Middle frontal gyrus (tissue), 1 donor: ENCODE measurements at regions not wholly inside any gene's neighbourhood (a gene's known extent, or its start where the extent isn't known, plus 50 kb on each side); places are given as distances from the start of the nearest gene placed in this dataset.

Experiments used
- DNase-seq: peaks from one replicate; pipeline ENCODE4 v3.0.0-alpha.2; 2015; ENCODE audit warnings: low spot score; ENCODE audit errors: extremely low spot score

- DNase-seq, result no peak
These were observed 350.6 kb downstream of the NDFIP2 start for GRCh38 chr13:79831556-79831955.

- no peak for DNase-seq
These were observed 350.0 kb downstream of the NDFIP2 start for GRCh38 chr13:79830945-79831344.

DNA sequence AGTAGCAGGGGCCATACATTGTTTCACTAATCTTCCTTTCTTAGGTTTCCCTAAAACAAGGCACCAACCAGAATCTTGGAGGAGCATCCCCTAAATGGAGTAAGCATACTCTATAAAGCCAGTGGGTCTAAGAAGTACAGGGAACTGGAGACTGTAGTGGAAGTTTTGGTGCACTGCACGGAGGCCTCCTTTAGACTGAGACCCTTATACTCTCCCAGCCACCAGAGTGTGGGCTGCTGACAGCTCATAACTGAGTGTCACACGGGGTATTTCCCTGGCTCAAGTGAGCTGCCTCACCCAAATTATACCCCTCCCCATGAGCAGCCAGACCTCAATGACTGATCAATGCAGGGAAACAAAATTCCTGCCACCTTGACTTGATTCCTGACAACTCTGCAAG lies 349.5 kb downstream of the NDFIP2 start:
- DNase-seq, result no peak

GRCh38 chr13:79829880-79830279 lies 348.9 kb downstream of the NDFIP2 start:
- DNase-seq, result no peak

DNA sequence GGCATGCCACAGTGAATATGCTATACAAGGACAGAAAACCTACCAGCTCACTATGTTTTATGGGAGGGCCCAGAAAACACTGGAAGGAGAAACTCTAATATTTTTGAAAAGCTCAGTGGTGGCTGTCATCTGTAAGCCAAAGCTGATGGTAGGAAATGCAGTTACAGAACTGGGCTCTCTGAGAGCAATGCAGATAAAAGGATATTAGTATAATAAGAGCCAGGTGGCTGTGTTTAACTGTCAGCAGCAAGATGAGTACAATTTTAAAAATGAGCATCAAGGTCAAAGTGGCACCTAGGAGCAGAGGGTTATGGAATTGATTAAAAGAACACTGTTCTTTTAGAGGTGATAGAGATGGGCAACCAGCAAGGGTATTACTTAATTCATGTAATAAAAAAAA lies 345.0 kb downstream of the NDFIP2 start:
- no peak for DNase-seq

DNA sequence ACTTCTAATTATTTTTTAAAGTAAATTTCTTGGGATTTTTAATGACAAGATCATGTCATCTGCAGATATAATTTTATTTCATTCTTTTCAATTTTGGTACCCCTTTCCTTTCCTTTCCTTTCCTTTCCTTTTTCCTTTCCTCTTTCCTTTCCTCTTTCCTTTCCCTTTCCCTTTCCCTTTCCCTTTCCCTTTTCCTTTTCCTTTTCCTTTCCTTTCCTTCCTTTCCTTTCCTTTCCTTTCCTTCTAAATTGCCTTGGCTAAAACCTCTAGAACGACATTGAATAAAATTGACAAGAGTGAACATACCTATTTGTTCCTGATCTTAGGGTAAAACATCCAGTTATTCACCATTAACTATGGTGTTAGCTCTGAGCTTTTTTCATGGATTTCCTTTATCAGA lies 334.1 kb downstream of the NDFIP2 start:
- DNase-seq, result no peak

- no peak for DNase-seq
These were observed 331.3 kb downstream of the NDFIP2 start for GRCh38 chr13:79812070-79812850.

DNA sequence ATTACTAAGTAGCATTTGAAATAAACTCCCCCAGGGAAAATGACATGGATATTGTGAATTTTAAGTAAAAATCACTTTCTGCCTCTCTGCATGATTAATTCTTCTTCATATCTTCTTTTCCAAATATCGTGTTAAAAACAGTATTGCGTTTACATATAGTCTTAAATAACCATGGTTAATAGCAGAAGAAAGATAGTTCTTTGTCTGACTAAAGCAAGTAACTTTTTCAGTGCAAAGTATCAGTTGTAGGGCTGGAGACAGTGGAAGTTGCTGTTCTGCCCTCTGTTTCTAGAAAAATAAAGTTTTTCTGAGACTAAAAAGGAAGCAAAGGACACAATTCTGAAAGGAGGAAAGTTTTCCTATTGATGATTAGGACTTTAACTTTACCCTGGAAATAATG lies 330.2 kb downstream of the NDFIP2 start:
- DNase-seq, result no peak

GRCh38 chr13:79810669-79811068 lies 329.7 kb downstream of the NDFIP2 start:
- no peak for DNase-seq

DNA sequence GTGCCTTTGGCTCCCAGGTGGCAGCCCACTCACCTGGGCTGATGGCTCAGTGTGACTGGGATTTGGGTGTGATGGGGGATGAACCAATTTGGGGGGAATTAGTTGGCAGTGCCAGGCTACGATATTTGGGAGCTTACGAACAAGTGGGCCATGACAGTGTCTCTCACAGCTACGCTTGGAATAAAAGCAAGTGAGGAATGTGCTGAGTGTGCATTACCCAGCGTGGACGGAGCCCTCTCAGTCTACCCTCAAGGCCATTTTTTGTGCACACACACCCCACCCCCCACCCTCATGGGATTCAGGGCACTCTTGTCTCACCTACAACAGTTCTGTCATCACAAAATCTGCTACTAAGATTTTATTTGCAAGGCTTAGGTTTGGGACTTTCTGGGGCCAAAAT lies 329.1 kb downstream of the NDFIP2 start:
- no peak for DNase-seq

DNA sequence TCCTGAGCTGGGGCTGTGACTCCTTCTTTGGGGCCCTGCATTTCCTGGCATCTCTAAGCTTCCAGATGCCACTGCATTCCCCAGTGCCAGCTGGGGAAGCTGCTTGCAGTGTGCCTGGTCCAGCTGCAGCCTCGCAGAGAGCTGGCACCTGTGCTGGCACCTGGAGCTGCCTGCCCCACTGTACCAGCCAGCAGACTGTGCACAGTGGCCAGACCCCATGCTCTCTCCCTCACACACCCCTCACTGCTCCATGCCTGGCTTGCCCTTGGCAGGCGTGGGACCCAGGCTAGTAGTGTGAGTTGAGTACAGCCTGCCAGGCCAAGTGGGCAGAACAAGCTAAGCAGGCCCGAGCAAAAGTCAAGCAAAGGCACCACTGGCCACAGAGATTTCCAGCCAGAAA lies 327.5 kb downstream of the NDFIP2 start:
- DNase-seq, result no peak

DNA sequence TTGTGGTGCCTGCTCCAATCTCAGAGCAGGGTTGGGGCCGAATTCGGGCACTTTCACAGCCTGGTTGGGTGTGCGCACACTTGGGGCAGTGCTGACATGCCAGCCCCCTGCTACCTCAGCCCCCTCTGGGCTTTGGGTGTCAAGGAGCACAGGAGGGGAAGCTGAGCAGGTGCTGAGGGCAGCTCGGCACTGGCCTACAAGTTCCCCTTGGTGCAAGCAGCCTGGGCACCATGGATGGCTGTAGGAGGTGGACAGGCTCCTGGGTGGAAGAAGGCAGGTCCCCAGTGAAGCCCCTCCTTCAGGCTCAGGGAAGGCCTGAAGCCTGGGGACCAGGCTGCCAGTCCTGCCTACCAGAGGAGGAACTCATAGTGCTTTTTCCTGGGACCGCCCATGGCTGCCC lies 326.6 kb downstream of the NDFIP2 start:
- DNase-seq, result no peak

GRCh38 chr13:79806821-79807220 lies 325.9 kb downstream of the NDFIP2 start:
- DNase-seq, result no peak

- DNase-seq, result no peak
These were observed 324.4 kb downstream of the NDFIP2 start for GRCh38 chr13:79805317-79805716.

- DNase-seq, result no peak
These were observed 323.0 kb downstream of the NDFIP2 start for GRCh38 chr13:79803989-79804388.

GRCh38 chr13:79803296-79803695 lies 322.3 kb downstream of the NDFIP2 start:
- DNase-seq, result no peak

GRCh38 chr13:79802389-79803085 lies 321.6 kb downstream of the NDFIP2 start:
- no peak for DNase-seq

GRCh38 chr13:79799059-79799867 lies 318.3 kb downstream of the NDFIP2 start:
- no peak for DNase-seq

DNA sequence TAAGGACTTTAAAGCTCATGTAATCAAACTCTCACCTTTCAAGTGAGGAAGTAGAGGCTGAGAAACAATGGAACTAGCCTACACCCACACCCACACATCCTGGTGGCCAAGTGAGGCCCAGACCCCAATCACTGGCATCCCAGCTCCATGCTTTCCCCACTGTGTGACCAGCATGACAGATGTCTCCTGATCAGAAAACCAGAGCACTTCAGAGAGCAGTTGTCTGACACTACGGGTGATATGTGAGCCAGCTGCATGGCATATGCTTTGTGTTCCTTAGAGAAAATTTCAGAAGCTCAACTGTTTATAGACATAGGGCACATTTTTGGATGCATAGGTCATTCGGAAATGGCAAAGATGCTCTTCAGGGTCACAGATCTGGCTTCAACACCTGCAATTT lies 315.2 kb downstream of the NDFIP2 start:
- DNase-seq, result no peak

- no peak for DNase-seq
These were observed 314.0 kb downstream of the NDFIP2 start for GRCh38 chr13:79794931-79795330.

GRCh38 chr13:79792716-79793115 lies 311.8 kb downstream of the NDFIP2 start:
- DNase-seq, result no peak

- DNase-seq, result no peak
These were observed 310.6 kb downstream of the NDFIP2 start for GRCh38 chr13:79791471-79792042.
